ENCODE measurements at regions not wholly inside any gene's neighbourhood (a gene's known extent, or its start where the extent isn't known, plus 50 kb on each side); places are given as distances from the start of the nearest gene placed in this dataset.

DNA sequence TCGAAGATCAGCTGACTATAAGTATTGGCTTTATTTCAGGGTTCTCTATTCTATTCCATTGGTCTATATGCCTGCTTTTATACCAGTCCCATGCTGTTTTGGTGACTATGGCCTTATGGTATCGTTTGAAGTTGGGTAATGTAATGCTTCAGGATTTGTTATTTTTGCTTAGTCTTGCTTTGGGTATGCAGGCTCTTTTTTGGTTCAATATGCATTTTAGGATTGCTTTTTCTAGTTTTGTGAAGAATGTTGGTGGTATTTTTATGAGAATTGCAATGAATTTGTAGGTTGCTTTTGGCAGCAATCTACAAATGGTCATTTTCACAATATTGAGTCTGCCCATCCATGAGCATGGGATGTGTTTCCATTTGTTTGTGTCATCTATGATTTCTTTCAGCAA, 951.9 kb upstream of the SLITRK1 start:
- TF ChIP-seq, protein P1, sequence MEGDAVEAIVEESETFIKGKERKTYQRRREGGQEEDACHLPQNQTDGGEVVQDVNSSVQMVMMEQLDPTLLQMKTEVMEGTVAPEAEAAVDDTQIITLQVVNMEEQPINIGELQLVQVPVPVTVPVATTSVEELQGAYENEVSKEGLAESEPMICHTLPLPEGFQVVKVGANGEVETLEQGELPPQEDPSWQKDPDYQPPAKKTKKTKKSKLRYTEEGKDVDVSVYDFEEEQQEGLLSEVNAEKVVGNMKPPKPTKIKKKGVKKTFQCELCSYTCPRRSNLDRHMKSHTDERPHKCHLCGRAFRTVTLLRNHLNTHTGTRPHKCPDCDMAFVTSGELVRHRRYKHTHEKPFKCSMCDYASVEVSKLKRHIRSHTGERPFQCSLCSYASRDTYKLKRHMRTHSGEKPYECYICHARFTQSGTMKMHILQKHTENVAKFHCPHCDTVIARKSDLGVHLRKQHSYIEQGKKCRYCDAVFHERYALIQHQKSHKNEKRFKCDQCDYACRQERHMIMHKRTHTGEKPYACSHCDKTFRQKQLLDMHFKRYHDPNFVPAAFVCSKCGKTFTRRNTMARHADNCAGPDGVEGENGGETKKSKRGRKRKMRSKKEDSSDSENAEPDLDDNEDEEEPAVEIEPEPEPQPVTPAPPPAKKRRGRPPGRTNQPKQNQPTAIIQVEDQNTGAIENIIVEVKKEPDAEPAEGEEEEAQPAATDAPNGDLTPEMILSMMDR (IDR thresholded peaks at IDR 0.05), result no peak
- TF ChIP-seq POLR2A (IDR thresholded peaks at IDR 0.05) (no peak), POLR2AphosphoS5 (IDR thresholded peaks at IDR 0.05) (no peak)

All from breast epithelium (tissue), 3 donors.